ENCODE measurements at regions not wholly inside any gene's neighbourhood (a gene's known extent, or its start where the extent isn't known, plus 50 kb on each side); places are given as distances from the start of the nearest gene placed in this dataset.

- TF ChIP-seq, protein P1, sequence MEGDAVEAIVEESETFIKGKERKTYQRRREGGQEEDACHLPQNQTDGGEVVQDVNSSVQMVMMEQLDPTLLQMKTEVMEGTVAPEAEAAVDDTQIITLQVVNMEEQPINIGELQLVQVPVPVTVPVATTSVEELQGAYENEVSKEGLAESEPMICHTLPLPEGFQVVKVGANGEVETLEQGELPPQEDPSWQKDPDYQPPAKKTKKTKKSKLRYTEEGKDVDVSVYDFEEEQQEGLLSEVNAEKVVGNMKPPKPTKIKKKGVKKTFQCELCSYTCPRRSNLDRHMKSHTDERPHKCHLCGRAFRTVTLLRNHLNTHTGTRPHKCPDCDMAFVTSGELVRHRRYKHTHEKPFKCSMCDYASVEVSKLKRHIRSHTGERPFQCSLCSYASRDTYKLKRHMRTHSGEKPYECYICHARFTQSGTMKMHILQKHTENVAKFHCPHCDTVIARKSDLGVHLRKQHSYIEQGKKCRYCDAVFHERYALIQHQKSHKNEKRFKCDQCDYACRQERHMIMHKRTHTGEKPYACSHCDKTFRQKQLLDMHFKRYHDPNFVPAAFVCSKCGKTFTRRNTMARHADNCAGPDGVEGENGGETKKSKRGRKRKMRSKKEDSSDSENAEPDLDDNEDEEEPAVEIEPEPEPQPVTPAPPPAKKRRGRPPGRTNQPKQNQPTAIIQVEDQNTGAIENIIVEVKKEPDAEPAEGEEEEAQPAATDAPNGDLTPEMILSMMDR (IDR thresholded peaks at IDR 0.05): no peak
- TF ChIP-seq POLR2A (IDR thresholded peaks at IDR 0.05): no peak
Observed at GRCh38 chr4:20333141-20333715, 81.5 kb downstream of the SLIT2 start.
